GM12865 (cell line): ENCODE measurements at regions not wholly inside any gene's neighbourhood (a gene's known extent, or its start where the extent isn't known, plus 50 kb on each side); places are given as distances from the start of the nearest gene placed in this dataset.

Experiments
- DNase-seq: peaks from one replicate; pipeline ENCODE4 v3.0.0; 2010; ENCODE audit warnings: low read depth
- H3K4me3 ChIP-seq: 2 replicates; pipeline ENCODE4 v1.5.1; 2011; ENCODE audit warnings: mild to moderate bottlenecking, low read depth, low read length, control low read depth
- CTCF ChIP-seq: IDR thresholded peaks from 2 replicates; pipeline ENCODE4 v1.5.1; 2011; ENCODE audit warnings: low read length, control low read depth, low read depth, inconsistent platforms; ENCODE audit not compliant: insufficient read depth; ENCODE audit errors: missing control alignments

GRCh38 chr18:980586-980985 lies 75.9 kb downstream of the ADCYAP1 start:
- no peak for TF ChIP-seq CTCF
- H3K4me3 ChIP-seq: no peak overlapping the region
- no peak for DNase-seq

GRCh38 chr18:984004-984403 lies 79.3 kb downstream of the ADCYAP1 start:
- DNase-seq: no peak
- no peak overlapping the region for H3K4me3 ChIP-seq
- TF ChIP-seq CTCF: no peak

GRCh38 chr18:985212-985661 lies 80.6 kb downstream of the ADCYAP1 start:
- no peak for DNase-seq

GRCh38 chr18:986051-986450 lies 81.4 kb downstream of the ADCYAP1 start:
- no peak for TF ChIP-seq CTCF
- DNase-seq: no peak
- H3K4me3 ChIP-seq: no peak overlapping the region

More at GRCh38 chr18:985212-985661, 80.6 kb downstream of the ADCYAP1 start:
- TF ChIP-seq CTCF: no peak
- no peak overlapping the region for H3K4me3 ChIP-seq

GRCh38 chr18:986552-986951 lies 81.9 kb downstream of the ADCYAP1 start:
- no peak overlapping the region for H3K4me3 ChIP-seq
- TF ChIP-seq CTCF: no peak
- DNase-seq: no peak

- H3K4me3 ChIP-seq: no peak overlapping the region
- TF ChIP-seq CTCF: no peak
- DNase-seq: no peak
These were observed 82.9 kb downstream of the ADCYAP1 start for GRCh38 chr18:987325-988186.
